GM10248 (cell line): ENCODE measurements at regions not wholly inside any gene's neighbourhood (a gene's known extent, or its start where the extent isn't known, plus 50 kb on each side); places are given as distances from the start of the nearest gene placed in this dataset.

Source experiments
- CTCF ChIA-PET: fragments of 300-600 bp; sonication (Branson Sonifier 250); formaldehyde crosslinking; extraction: SDS; loops from one replicate; lab custom pipeline; 2021; ENCODE audit warnings: antibody characterized with exemption; lab: Yijun Ruan, JAX
- POLR2A ChIA-PET: fragments of 350-650 bp; sonication (Branson Sonifier 250); formaldehyde crosslinking; extraction: SDS; loops from one replicate; lab custom pipeline; 2020; ENCODE audit warnings: antibody characterized with exemption; lab: Yijun Ruan, JAX
- DNase-seq: peaks from one replicate; pipeline ENCODE4 v3.0.0; 2012; ENCODE audit errors: extremely low spot score
- CTCF ChIP-seq: IDR thresholded peaks from 2 replicates; pipeline ENCODE4 v1.5.1; 2012; ENCODE audit warnings: mild to moderate bottlenecking, low read depth; ENCODE audit errors: extremely low read depth, missing control alignments, control extremely low read depth

- ChIA-PET POLR2A (no interaction called here), CTCF (no interaction called here)
- no peak for TF ChIP-seq CTCF
- no peak for DNase-seq
Measured at GRCh38 chrX:113009837-113010236, 169.2 kb upstream of the AMOT start.

DNA sequence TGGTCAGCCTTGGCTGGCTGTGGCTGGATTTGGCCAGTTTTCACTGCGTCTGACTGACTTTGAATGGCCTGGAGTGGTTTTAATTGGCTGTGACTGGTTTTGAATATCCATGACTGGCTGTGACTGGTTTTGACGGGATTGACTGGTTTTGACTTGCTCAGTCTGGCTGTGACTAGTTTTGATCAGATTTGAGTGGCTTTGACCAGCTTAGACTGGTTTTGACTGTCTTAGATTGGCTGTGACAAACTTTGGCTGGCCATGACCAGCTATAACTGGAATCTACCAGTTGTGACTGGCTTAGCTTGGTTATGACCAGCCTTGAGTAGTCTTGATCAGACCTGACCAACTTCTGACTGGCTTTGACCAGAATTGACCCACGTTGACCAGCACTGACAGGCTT lies 168.4 kb upstream of the AMOT start:
- no peak for DNase-seq
- ChIA-PET POLR2A (no interaction called here), CTCF (no interaction called here)
- TF ChIP-seq CTCF, result no peak

DNA sequence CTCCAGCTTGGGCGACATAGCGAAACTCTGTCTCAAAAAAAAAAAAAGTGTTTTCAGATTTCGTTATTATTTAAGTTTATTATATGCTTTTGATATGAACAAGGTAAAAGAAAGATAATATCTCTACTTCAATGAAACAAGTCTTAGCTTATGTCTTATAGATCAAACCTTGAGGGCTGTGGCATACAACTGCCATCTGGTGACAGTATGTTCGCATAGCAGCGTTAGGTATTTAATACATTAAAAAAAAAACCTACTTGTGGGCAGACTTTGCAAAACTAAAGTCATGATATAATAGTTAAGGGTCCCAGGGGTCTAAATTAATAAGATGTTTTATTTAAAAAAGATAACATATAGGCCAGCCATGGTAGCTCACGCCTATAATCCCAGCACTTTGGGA lies 161.2 kb upstream of the AMOT start:
- TF ChIP-seq CTCF, result no peak
- ChIA-PET CTCF (interaction anchor here (0.6 kb wide), 1 partner anchor 8 kb away, joined by 3 read pairs; no protein-coding TSS in a partner anchor), POLR2A (no interaction called here)
- no peak for DNase-seq

DNA sequence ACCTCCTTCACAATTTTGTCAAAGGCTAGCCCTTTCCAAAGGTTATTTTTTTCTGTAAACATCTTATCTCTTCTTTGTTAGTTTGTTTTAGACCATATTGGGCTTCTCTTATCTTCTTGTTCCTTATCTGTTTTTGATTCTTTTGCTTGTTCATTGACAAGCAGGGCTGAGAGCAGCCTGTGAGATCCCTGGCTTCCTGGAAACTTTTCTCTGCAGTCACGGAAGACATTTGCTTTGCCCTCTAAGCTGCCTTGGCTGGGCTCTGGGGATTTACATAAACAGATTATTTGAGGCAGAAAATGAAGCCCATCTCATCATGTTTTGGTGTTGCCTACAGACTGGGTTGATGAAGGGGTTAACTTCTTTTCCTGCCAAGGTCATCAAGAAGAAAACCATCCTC lies 157.4 kb upstream of the AMOT start:
- DNase-seq, result no peak
- CTCF ChIA-PET, result no interaction called here
- POLR2A ChIA-PET, result no interaction called here
- no peak for TF ChIP-seq CTCF

DNA sequence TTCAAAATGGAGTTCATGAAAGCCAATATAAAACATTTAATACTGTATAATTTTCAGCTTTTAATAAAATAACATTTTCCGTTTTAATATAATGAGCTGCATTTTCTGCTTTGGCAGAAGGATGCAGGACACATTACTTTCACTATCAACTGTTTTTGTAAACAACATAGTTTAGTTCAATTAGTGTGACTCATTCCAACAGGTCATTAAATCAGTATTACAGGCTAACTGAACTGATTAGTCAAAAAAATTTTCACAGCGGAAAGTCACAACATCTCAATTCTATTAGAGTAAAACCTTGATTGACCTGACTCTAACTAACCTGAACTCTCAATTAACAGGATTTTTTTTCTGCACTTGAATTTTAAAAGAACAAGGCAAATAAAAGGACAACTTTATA lies 151.2 kb upstream of the AMOT start:
- CTCF ChIA-PET, result no interaction called here
- TF ChIP-seq CTCF, result no peak
- POLR2A ChIA-PET, result no interaction called here
- DNase-seq, result no peak

DNA sequence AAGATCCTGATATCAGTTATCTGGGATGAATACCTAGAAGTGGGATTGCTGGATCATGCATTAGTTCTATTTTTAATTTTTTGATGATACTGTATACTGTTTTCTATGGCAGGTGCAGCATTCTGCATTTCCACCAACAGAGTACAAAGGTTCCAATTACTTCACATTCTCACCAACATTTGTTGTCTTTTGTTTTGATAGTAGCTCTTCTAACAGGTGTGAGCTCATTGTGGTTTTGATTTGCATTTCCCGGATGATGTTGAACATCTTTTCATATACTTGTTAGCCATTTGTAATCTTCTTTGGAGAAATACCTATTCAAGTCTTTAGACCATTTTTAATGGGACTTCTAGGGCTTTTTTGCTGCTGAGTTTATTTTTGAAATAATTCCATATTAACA lies 139.2 kb upstream of the AMOT start:
- DNase-seq, result no peak
- POLR2A ChIA-PET, result no interaction called here
- CTCF ChIA-PET, result no interaction called here
- TF ChIP-seq CTCF, result no peak
